OCI-LY7 (cell line): ENCODE measurements at regions not wholly inside any gene's neighbourhood (a gene's known extent, or its start where the extent isn't known, plus 50 kb on each side); places are given as distances from the start of the nearest gene placed in this dataset.

Experiments used
- BruUV-seq: library from RNA; stranded (reverse); fragments of 400-500 nt; replicated peaks from 2 replicates; lab custom pipeline; 2021; lab: Mats Ljungman, UMichigan
- CTCF ChIA-PET: fragments of 300-600 bp; sonication (Branson Sonifier 250); formaldehyde crosslinking; loops from one replicate; lab custom pipeline; 2022; ENCODE audit warnings: antibody characterized with exemption; ENCODE audit not compliant: unreplicated experiment; lab: Charles Lee
- POLR2A ChIA-PET: fragments of 300-600 bp; sonication (Branson Sonifier 250); formaldehyde crosslinking; loops from one replicate; lab custom pipeline; 2022; ENCODE audit warnings: antibody characterized with exemption; lab: Charles Lee
- DNase-seq: peaks from one replicate; pipeline ENCODE4 v3.0.0-alpha.2; 2015; ENCODE audit warnings: low spot score
- H2AFZ ChIP-seq: fragments of 200-600 bp; sonication (generic), shearing (Covaris generic); 2 replicates; pipeline ENCODE4 v1.6.1; 2014; ENCODE audit warnings: mild to moderate bottlenecking, antibody characterized with exemption, low read length, moderate library complexity
- H3K27ac ChIP-seq: fragments of 200-600 bp; sonication (generic); 2 replicates; pipeline ENCODE4 v1.5.1; 2014; ENCODE audit warnings: mixed run types, low read depth, mild to moderate bottlenecking, moderate library complexity, low read length, inconsistent platforms; ENCODE audit not compliant: poor library complexity, severe bottlenecking
- H3K36me3 ChIP-seq: fragments of 200-600 bp; sonication (generic); 2 replicates; pipeline ENCODE4 v1.6.1; 2014; ENCODE audit warnings: mild to moderate bottlenecking, antibody characterized with exemption, low read length, moderate library complexity, mixed read lengths; ENCODE audit not compliant: insufficient read depth
- H3K4me1 ChIP-seq: fragments of 200-600 bp; sonication (generic); 2 replicates; pipeline ENCODE4 v1.5.1; 2014; ENCODE audit warnings: mild to moderate bottlenecking, low read length; ENCODE audit not compliant: insufficient read depth, poor library complexity, severe bottlenecking
- H3K4me2 ChIP-seq: fragments of 200-600 bp; sonication (generic); 2 replicates; pipeline ENCODE4 v1.6.1; 2014; ENCODE audit warnings: mild to moderate bottlenecking, low read length
- H3K4me3 ChIP-seq: fragments of 200-600 bp; sonication (generic); 2 replicates; pipeline ENCODE4 v1.5.1; 2014; ENCODE audit warnings: mild to moderate bottlenecking, low read depth, low read length; ENCODE audit not compliant: poor library complexity, severe bottlenecking
- H3K79me2 ChIP-seq: fragments of 200-600 bp; sonication (generic); 2 replicates; pipeline ENCODE4 v1.6.1; 2016; ENCODE audit warnings: low read depth, mild to moderate bottlenecking, low read length, moderate library complexity, mixed read lengths; ENCODE audit not compliant: insufficient read depth
- H3K9me2 ChIP-seq: fragments of 200-600 bp; sonication (generic); 2 replicates; pipeline ENCODE4 v1.6.1; 2016; ENCODE audit warnings: mild to moderate bottlenecking, low read length, mixed read lengths; ENCODE audit not compliant: insufficient read depth
- H3K9me3 ChIP-seq: fragments of 200-600 bp; sonication (generic); 2 replicates; pipeline ENCODE4 v1.6.1; 2014; ENCODE audit warnings: mild to moderate bottlenecking, mixed run types, low read length, mixed read lengths
- H4K20me1 ChIP-seq: fragments of 200-600 bp; sonication (generic); 2 replicates; pipeline ENCODE4 v1.6.1; 2014; ENCODE audit warnings: mild to moderate bottlenecking, antibody characterized with exemption, low read length, moderate library complexity, mixed read lengths; ENCODE audit not compliant: insufficient read depth
- CTCF ChIP-seq: fragments of 200-600 bp; sonication (generic); conservative IDR thresholded peaks from 2 replicates; pipeline ENCODE4 v1.5.1; 2014; ENCODE audit warnings: mild to moderate bottlenecking, antibody characterized with exemption, low read length, moderate library complexity, mixed read lengths
- EZH2phosphoT487 ChIP-seq: fragments of 200-600 bp; sonication (generic); IDR thresholded peaks from 2 replicates; pipeline ENCODE4 v1.6.1; 2018; ENCODE audit warnings: low read depth, borderline replicate concordance, mild to moderate bottlenecking, mixed run types, antibody characterized with exemption, low read length, moderate library complexity, mixed read lengths
- intact Hi-C: fragments of 100-400 bp; cut with micrococcal nuclease; formaldehyde crosslinking; loops from one replicate; pipeline ENCODE4 v1.10.0; 2022; ENCODE audit not compliant: unreplicated experiment

DNA sequence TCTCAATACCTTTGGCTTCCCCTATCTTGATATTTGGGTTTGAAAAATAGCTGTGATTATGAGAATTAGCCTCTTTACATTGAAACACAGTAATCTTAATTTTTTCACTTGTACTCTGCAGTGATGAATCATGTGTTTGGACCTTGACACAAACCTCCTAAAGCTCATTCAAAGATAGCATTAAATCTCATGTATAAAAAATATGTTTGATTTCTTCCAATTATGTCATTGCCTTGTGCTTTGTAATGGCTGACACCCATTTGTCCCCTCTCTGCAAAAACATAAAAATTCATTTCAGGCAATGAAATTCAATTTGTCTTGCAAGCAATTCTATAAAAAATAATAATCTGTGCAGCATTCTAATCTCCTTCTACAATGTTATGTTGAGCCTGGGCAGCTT lies 422.4 kb upstream of the BOD1L1 start:
- no TSS peak for BruUV-seq
- DNase-seq: no peak
- Histone ChIP-seq H3K9me3 (no peaks in the 10 kb centered on the region), H3K4me2 (no peak overlapping the region), H3K4me3 (no peak overlapping the region), H3K27ac (no peak overlapping the region), H3K79me2 (no peaks in the 10 kb centered on the region), H2AFZ (no peak overlapping the region), H3K36me3 (no peaks in the 10 kb centered on the region), H3K9me2 (no peaks in the 10 kb centered on the region), H3K4me1 (no peaks in the 10 kb centered on the region), H4K20me1 (no peaks in the 10 kb centered on the region)
- ChIA-PET POLR2A (no interaction called here), CTCF (no interaction called here)
- TF ChIP-seq EZH2phosphoT487: no peak
- intact Hi-C loops: no loop called here

GRCh38 chr4:14053291-14053690 lies 425.8 kb upstream of the BOD1L1 start:
- no peak for DNase-seq
- intact Hi-C loops: no loop called here
- no peaks in the 10 kb centered on the region for H3K9me2 ChIP-seq
- no peaks in the 10 kb centered on the region for H3K79me2 ChIP-seq
- H3K4me2 ChIP-seq: no peak overlapping the region
- H3K4me1 ChIP-seq: no peaks in the 10 kb centered on the region
- BruUV-seq: no TSS peak
- H2AFZ ChIP-seq: no peak overlapping the region
- CTCF ChIA-PET: no interaction called here
- no peaks in the 10 kb centered on the region for H3K36me3 ChIP-seq
- TF ChIP-seq EZH2phosphoT487 (no peak), CTCF (no peak)
- H3K27ac ChIP-seq: no peak overlapping the region
- POLR2A ChIA-PET: interaction anchor here (0.6 kb wide), 1 partner anchor 1073 kb away, joined by 4 read pairs; no protein-coding TSS in a partner anchor
- no peaks in the 10 kb centered on the region for H4K20me1 ChIP-seq
- H3K9me3 ChIP-seq: no peaks in the 10 kb centered on the region
- H3K4me3 ChIP-seq: no peak overlapping the region

GRCh38 chr4:14054391-14054790 lies 426.9 kb upstream of the BOD1L1 start:
- CTCF ChIA-PET: no interaction called here
- no TSS peak for BruUV-seq
- no peaks in the 10 kb centered on the region for H3K9me3 ChIP-seq
- no peaks in the 10 kb centered on the region for H3K36me3 ChIP-seq
- H4K20me1 ChIP-seq: no peaks in the 10 kb centered on the region
- no peak for TF ChIP-seq EZH2phosphoT487
- no peak for TF ChIP-seq CTCF
- POLR2A ChIA-PET: no interaction called here
- no peak overlapping the region for H3K4me2 ChIP-seq
- DNase-seq: no peak
- H2AFZ ChIP-seq: no peak overlapping the region
- intact Hi-C loops: no loop called here
- no peak overlapping the region for H3K4me3 ChIP-seq
- no peaks in the 10 kb centered on the region for H3K9me2 ChIP-seq
- no peaks in the 10 kb centered on the region for H3K4me1 ChIP-seq
- H3K27ac ChIP-seq: no peak overlapping the region
- no peaks in the 10 kb centered on the region for H3K79me2 ChIP-seq
